GM18951 (cell line): ENCODE measurements at regions not wholly inside any gene's neighbourhood (a gene's known extent, or its start where the extent isn't known, plus 50 kb on each side); places are given as distances from the start of the nearest gene placed in this dataset.

Experiments
- POLR2A ChIP-seq: IDR thresholded peaks from 4 replicates; pipeline ENCODE4 v1.6.1; 2011; ENCODE audit warnings: mild to moderate bottlenecking; ENCODE audit not compliant: insufficient read length, insufficient read depth; ENCODE audit errors: extremely low read depth
- in situ Hi-C: fragments of 300-500 bp; cut with MboI; formaldehyde crosslinking; loops from one replicate; pipeline ENCODE4 v1.12.0; 2022; ENCODE audit warnings: low sequenced_read_pairs, mixed read lengths, inconsistent platforms; ENCODE audit not compliant: unreplicated experiment

- no peak for TF ChIP-seq POLR2A
Observed at GRCh38 chr4:89363786-89364185, 56.2 kb upstream of the GPRIN3 start.

GRCh38 chr4:89358935-89359638, 51.5 kb upstream of the GPRIN3 start:
- no peak for TF ChIP-seq POLR2A
- in situ Hi-C loops = no loop called here

More at GRCh38 chr4:89363786-89364185, 56.2 kb upstream of the GPRIN3 start:
- in situ Hi-C loops = no loop called here

DNA sequence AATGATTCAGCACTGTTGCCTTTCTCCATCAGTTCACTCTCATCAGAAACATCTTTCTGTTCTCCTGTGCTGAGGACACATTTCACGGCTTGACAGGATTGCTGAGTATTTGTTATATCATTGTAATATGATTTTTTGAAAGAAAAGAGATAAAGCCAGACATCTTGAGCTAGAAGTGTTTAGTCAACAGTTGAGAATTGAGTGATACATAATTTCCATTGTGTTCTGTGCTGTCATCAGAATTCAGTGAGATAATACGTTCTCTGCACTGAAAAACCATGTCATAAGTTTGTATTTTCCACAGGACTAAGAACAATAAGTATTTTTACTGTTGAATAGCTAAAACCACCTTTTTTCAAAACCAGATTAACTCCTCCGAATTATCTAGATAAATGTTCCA, 50.2 kb upstream of the GPRIN3 start:
- no peak for TF ChIP-seq POLR2A
- in situ Hi-C loops = no loop called here
